Spinal cord (tissue), 9 donors: ENCODE measurements at regions not wholly inside any gene's neighbourhood (a gene's known extent, or its start where the extent isn't known, plus 50 kb on each side); places are given as distances from the start of the nearest gene placed in this dataset.
A peak's percentile ranks its signal among the peaks of the same experiment; 100 is the strongest.

Source experiments
- DNase-seq, 6 donors: peaks; one replicate each; pipeline versions ENCODE4 v3.0.0 to v3.0.0-alpha.2; 2013 to 2015; ENCODE audit warnings: low spot score in 6 of 6, low read depth in 4 of 6
- H3K27ac ChIP-seq: one replicate; pipeline ENCODE4 v1.5.1; 2013; ENCODE audit warnings: low read depth, low read length, control low read depth
- H3K27me3 ChIP-seq: one replicate; pipeline ENCODE4 v1.6.1; 2013; ENCODE audit warnings: low read length; ENCODE audit not compliant: control insufficient read depth, insufficient read depth
- H3K36me3 ChIP-seq: one replicate; pipeline ENCODE4 v1.6.1; 2013; ENCODE audit warnings: low read length; ENCODE audit not compliant: control insufficient read depth, insufficient read depth
- H3K4me1 ChIP-seq: one replicate; pipeline ENCODE4 v1.6.1; 2013; ENCODE audit warnings: low read length; ENCODE audit not compliant: control insufficient read depth, insufficient read depth
- H3K4me3 ChIP-seq: one replicate; pipeline ENCODE4 v1.5.1; 2013; ENCODE audit warnings: low read depth, low read length, control low read depth
- H3K9me3 ChIP-seq: one replicate; pipeline ENCODE4 v1.6.1; 2013; ENCODE audit warnings: low read length; ENCODE audit not compliant: control insufficient read depth, insufficient read depth
- WGBS: methylation state at CpG from one replicate; pipeline ENCODE4 v1.1.5; 2013; ENCODE audit warnings: missing lambda C conversion rate; ENCODE audit not compliant: insufficient coverage; 5-methylcytosine and 5-hydroxymethylcytosine counted together
- donor health status: healthy.

- Histone ChIP-seq H3K9me3 (no peaks in the 10 kb centered on the region), H3K4me1 (no peaks in the 10 kb centered on the region), H3K27ac (no peak overlapping the region), H3K27me3 (no peaks in the 10 kb centered on the region), H3K36me3 (no peaks in the 10 kb centered on the region), H3K4me3 (no peak overlapping the region)
- no peak for DNase-seq
- WGBS, result 100% methylated on average over 2 of the region's 5 CpGs
These were observed 150.9 kb upstream of the SPEF2 start for GRCh38 chr5:35466746-35467145.

- Histone ChIP-seq H3K27ac (no peak overlapping the region), H3K36me3 (no peaks in the 10 kb centered on the region), H3K4me3 (no peak overlapping the region), H3K9me3 (no peaks in the 10 kb centered on the region), H3K4me1 (no peaks in the 10 kb centered on the region), H3K27me3 (no peaks in the 10 kb centered on the region)
- 88% methylated on average over 2 of the region's 2 CpGs for WGBS
- no peak for DNase-seq
These were observed 152.9 kb upstream of the SPEF2 start for GRCh38 chr5:35464757-35465156.

GRCh38 chr5:35461530-35461929, 156.1 kb upstream of the SPEF2 start:
- Histone ChIP-seq H3K27ac (no peak overlapping the region), H3K4me1 (no peaks in the 10 kb centered on the region), H3K4me3 (no peak overlapping the region), H3K27me3 (no peaks in the 10 kb centered on the region), H3K36me3 (no peaks in the 10 kb centered on the region), H3K9me3 (no peaks in the 10 kb centered on the region)
- no CpG with 5 or more reads among the region's 2 CpGs for WGBS
- DNase-seq, result no peak

GRCh38 chr5:35458824-35459207, 158.8 kb upstream of the SPEF2 start:
- Histone ChIP-seq H3K27me3 (no peaks in the 10 kb centered on the region), H3K36me3 (no peaks in the 10 kb centered on the region), H3K9me3 (no peaks in the 10 kb centered on the region), H3K4me3 (no peak overlapping the region), H3K27ac (no peak overlapping the region), H3K4me1 (no peaks in the 10 kb centered on the region)
- peak in 2 of 6 donors; percentile 38 to 58 for DNase-seq
- WGBS, result 0% methylated on average over 1 of the region's 1 CpG

- 91% methylated on average over 5 of the region's 5 CpGs for WGBS
- no peaks in the 10 kb centered on the region for H3K9me3 ChIP-seq
- H3K27ac ChIP-seq, result no peak overlapping the region
- H3K4me3 ChIP-seq, result no peak overlapping the region
- no peaks in the 10 kb centered on the region for H3K36me3 ChIP-seq
- DNase-seq, result no peak
- no peaks in the 10 kb centered on the region for H3K4me1 ChIP-seq
- H3K27me3 ChIP-seq, result no peaks in the 10 kb centered on the region
These were observed 159.5 kb upstream of the SPEF2 start for GRCh38 chr5:35457912-35458823.

- Histone ChIP-seq H3K9me3 (no peaks in the 10 kb centered on the region), H3K4me3 (no peak overlapping the region), H3K27ac (no peak overlapping the region), H3K4me1 (no peaks in the 10 kb centered on the region), H3K36me3 (no peaks in the 10 kb centered on the region), H3K27me3 (no peaks in the 10 kb centered on the region)
- DNase-seq, result no peak
- 100% methylated on average over 1 of the region's 1 CpG for WGBS
These were observed 161.2 kb upstream of the SPEF2 start for GRCh38 chr5:35456506-35456905.

GRCh38 chr5:35454011-35454525, 163.6 kb upstream of the SPEF2 start:
- Histone ChIP-seq H3K36me3 (no peaks in the 10 kb centered on the region), H3K4me1 (no peaks in the 10 kb centered on the region), H3K4me3 (no peak overlapping the region), H3K9me3 (peaks cover 2% of the 10 kb centered on the region), H3K27ac (no peak overlapping the region), H3K27me3 (no peaks in the 10 kb centered on the region)
- WGBS, result no CpG with 5 or more reads among the region's 3 CpGs
- no peak for DNase-seq

GRCh38 chr5:35443803-35444595, 173.7 kb upstream of the SPEF2 start:
- no peaks in the 10 kb centered on the region for H3K9me3 ChIP-seq
- no peaks in the 10 kb centered on the region for H3K36me3 ChIP-seq
- no peak overlapping the region for H3K4me3 ChIP-seq
- 96% methylated on average over 5 of the region's 5 CpGs for WGBS
- DNase-seq, result no peak
- H3K27me3 ChIP-seq, result no peaks in the 10 kb centered on the region
- no peak overlapping the region for H3K27ac ChIP-seq
- no peaks in the 10 kb centered on the region for H3K4me1 ChIP-seq

GRCh38 chr5:35442885-35443639, 174.6 kb upstream of the SPEF2 start:
- no peaks in the 10 kb centered on the region for H3K27me3 ChIP-seq
- H3K36me3 ChIP-seq, result no peaks in the 10 kb centered on the region
- H3K9me3 ChIP-seq, result no peaks in the 10 kb centered on the region
- WGBS, result no CpG with 5 or more reads among the region's 4 CpGs
- H3K27ac ChIP-seq, result no peak overlapping the region
- H3K4me1 ChIP-seq, result no peaks in the 10 kb centered on the region
- DNase-seq, result no peak
- H3K4me3 ChIP-seq, result no peak overlapping the region
